Caco-2 (cell line): ENCODE measurements at regions not wholly inside any gene's neighbourhood (a gene's known extent, or its start where the extent isn't known, plus 50 kb on each side); places are given as distances from the start of the nearest gene placed in this dataset.

Experiments used
- BruUV-seq: library from RNA; stranded (reverse); fragments of 400-500 nt; replicated peaks from 2 replicates; lab custom pipeline; 2021; lab: Mats Ljungman, UMichigan
- CTCF ChIA-PET: fragments of 300-600 bp; sonication (Branson Sonifier 250); formaldehyde crosslinking; loops from one replicate; lab custom pipeline; 2022; ENCODE audit warnings: antibody characterized with exemption; lab: Charles Lee
- POLR2A ChIA-PET: fragments of 300-600 bp; sonication (Branson Sonifier 250); formaldehyde crosslinking; loops from one replicate; lab custom pipeline; 2022; ENCODE audit warnings: antibody characterized with exemption; lab: Charles Lee
- DNase-seq, 2 experiments: peaks; one replicate each; pipeline versions ENCODE4 v3.0.0 to v3.0.0-alpha.2; 2020 to 2022
- H3K27me3 ChIP-seq: replicated peaks from 2 replicates; pipeline ENCODE4 v1.6.0; 2011; ENCODE audit warnings: low read length; ENCODE audit not compliant: control insufficient read depth, insufficient read depth
- H3K36me3 ChIP-seq: 2 replicates; pipeline ENCODE4 v1.5.1; 2011; ENCODE audit warnings: low read length; ENCODE audit not compliant: control insufficient read depth, insufficient read depth
- H3K4me1 ChIP-seq: fragments of 250-450 bp; sonication (Bioruptor Pico); 2 replicates; pipeline ENCODE4 v1.5.1; 2020; ENCODE audit warnings: mild to moderate bottlenecking
- H3K4me3 ChIP-seq: 2 replicates; pipeline ENCODE4 v1.5.1; 2011; ENCODE audit warnings: low read depth, mild to moderate bottlenecking, control low read depth, low read length
- H3K9me3 ChIP-seq: fragments of 250-450 bp; sonication (Bioruptor Pico); 2 replicates; pipeline ENCODE4 v1.5.1; 2020; ENCODE audit warnings: mild to moderate bottlenecking, moderate library complexity
- H3K27ac Mint-ChIP-seq: one replicate; pipeline ENCODE4 v1.8.0; 2022; ENCODE audit warnings: mixed read lengths; ENCODE audit not compliant: unreplicated experiment
- H3K27me3 Mint-ChIP-seq: one replicate; pipeline ENCODE4 v1.8.0; 2022; ENCODE audit warnings: mixed read lengths; ENCODE audit not compliant: insufficient read depth, unreplicated experiment
- H3K36me3 Mint-ChIP-seq: one replicate; pipeline ENCODE4 v1.8.0; 2022; ENCODE audit warnings: mild to moderate bottlenecking, mixed read lengths; ENCODE audit not compliant: insufficient read depth, unreplicated experiment
- H3K4me1 Mint-ChIP-seq: one replicate; pipeline ENCODE4 v1.8.0; 2022; ENCODE audit warnings: low read depth, mixed read lengths; ENCODE audit not compliant: unreplicated experiment
- H3K4me3 Mint-ChIP-seq: one replicate; pipeline ENCODE4 v1.8.0; 2022; ENCODE audit warnings: mild to moderate bottlenecking, moderate library complexity, mixed read lengths; ENCODE audit not compliant: unreplicated experiment
- H3K9me3 Mint-ChIP-seq: one replicate; pipeline ENCODE4 v1.8.0; 2022; ENCODE audit warnings: mixed read lengths; ENCODE audit not compliant: unreplicated experiment
- intact Hi-C: fragments of 100-400 bp; cut with micrococcal nuclease; formaldehyde crosslinking; loops from one replicate; pipeline ENCODE4 v1.10.0; 2022; ENCODE audit not compliant: unreplicated experiment
- TF ChIP-seq, protein P1 (sequence below), 2 experiments: fragments of 200-600 bp in 1 of 2; IDR thresholded peaks; 1 replicate in 1 of 2; 2 replicates in 1 of 2; pipeline versions ENCODE4 v1.5.1 to v1.8.0; 2011 to 2022; ENCODE audit warnings: antibody characterized with exemption in 1 of 2, control low read depth in 1 of 2, inconsistent platforms in 1 of 2, low read depth in 1 of 2, low read length in 1 of 2, mild to moderate bottlenecking in 1 of 2, moderate library complexity in 1 of 2; ENCODE audit not compliant: insufficient read depth in 1 of 2, severe bottlenecking in 1 of 2, unreplicated experiment in 1 of 2

GRCh38 chr4:132982151-132982550, 166.9 kb upstream of the PCDH10 start:
- H3K4me1 Mint-ChIP-seq, result no peaks in the 10 kb centered on the region
- no peaks in the 10 kb centered on the region for H3K27me3 Mint-ChIP-seq
- TF ChIP-seq, protein P1, sequence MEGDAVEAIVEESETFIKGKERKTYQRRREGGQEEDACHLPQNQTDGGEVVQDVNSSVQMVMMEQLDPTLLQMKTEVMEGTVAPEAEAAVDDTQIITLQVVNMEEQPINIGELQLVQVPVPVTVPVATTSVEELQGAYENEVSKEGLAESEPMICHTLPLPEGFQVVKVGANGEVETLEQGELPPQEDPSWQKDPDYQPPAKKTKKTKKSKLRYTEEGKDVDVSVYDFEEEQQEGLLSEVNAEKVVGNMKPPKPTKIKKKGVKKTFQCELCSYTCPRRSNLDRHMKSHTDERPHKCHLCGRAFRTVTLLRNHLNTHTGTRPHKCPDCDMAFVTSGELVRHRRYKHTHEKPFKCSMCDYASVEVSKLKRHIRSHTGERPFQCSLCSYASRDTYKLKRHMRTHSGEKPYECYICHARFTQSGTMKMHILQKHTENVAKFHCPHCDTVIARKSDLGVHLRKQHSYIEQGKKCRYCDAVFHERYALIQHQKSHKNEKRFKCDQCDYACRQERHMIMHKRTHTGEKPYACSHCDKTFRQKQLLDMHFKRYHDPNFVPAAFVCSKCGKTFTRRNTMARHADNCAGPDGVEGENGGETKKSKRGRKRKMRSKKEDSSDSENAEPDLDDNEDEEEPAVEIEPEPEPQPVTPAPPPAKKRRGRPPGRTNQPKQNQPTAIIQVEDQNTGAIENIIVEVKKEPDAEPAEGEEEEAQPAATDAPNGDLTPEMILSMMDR (IDR thresholded peaks at IDR 0.05; ENCODE audit: insufficient read depth in 1 of 2, low read depth in 1 of 2, low read length in 1 of 2, severe bottlenecking in 1 of 2, unreplicated experiment in 1 of 2), result no peak
- no peak overlapping the region for H3K4me3 ChIP-seq
- H3K36me3 ChIP-seq, result no peaks in the 10 kb centered on the region
- no peak for DNase-seq
- POLR2A ChIA-PET, result no interaction called here
- H3K4me3 Mint-ChIP-seq, result no peak overlapping the region
- H3K27me3 ChIP-seq, result no peaks in the 10 kb centered on the region
- H3K4me1 ChIP-seq, result no peaks in the 10 kb centered on the region
- H3K27ac Mint-ChIP-seq, result no peak overlapping the region
- H3K9me3 Mint-ChIP-seq, result no peaks in the 10 kb centered on the region
- intact Hi-C loops, result no loop called here
- CTCF ChIA-PET, result no interaction called here
- no peaks in the 10 kb centered on the region for H3K36me3 Mint-ChIP-seq
- H3K9me3 ChIP-seq, result no peaks in the 10 kb centered on the region
- BruUV-seq, result no TSS peak

- H3K27me3 ChIP-seq, result no peaks in the 10 kb centered on the region
- Mint-ChIP-seq H3K4me1 (no peaks in the 10 kb centered on the region), H3K27ac (no peak overlapping the region), H3K36me3 (no peaks in the 10 kb centered on the region), H3K27me3 (no peaks in the 10 kb centered on the region), H3K4me3 (no peak overlapping the region), H3K9me3 (no peaks in the 10 kb centered on the region)
- H3K9me3 ChIP-seq, result no peaks in the 10 kb centered on the region
- no TSS peak for BruUV-seq
- no peaks in the 10 kb centered on the region for H3K36me3 ChIP-seq
- no peak overlapping the region for H3K4me3 ChIP-seq
- POLR2A ChIA-PET, result no interaction called here
- intact Hi-C loops, result no loop called here
- no peaks in the 10 kb centered on the region for H3K4me1 ChIP-seq
- TF ChIP-seq, protein P1 (IDR thresholded peaks at IDR 0.05; ENCODE audit: insufficient read depth in 1 of 2, low read depth in 1 of 2, low read length in 1 of 2, severe bottlenecking in 1 of 2, unreplicated experiment in 1 of 2), result no peak
- DNase-seq, result no peak
- CTCF ChIA-PET, result no interaction called here
Observed at GRCh38 chr4:132991111-132991510, 158.0 kb upstream of the PCDH10 start.

GRCh38 chr4:132992686-132993085, 156.4 kb upstream of the PCDH10 start:
- BruUV-seq, result no TSS peak
- DNase-seq, result no peak
- Mint-ChIP-seq H3K27ac (no peak overlapping the region), H3K27me3 (no peaks in the 10 kb centered on the region), H3K36me3 (no peaks in the 10 kb centered on the region), H3K4me3 (no peak overlapping the region), H3K4me1 (no peaks in the 10 kb centered on the region), H3K9me3 (no peaks in the 10 kb centered on the region)
- ChIA-PET CTCF (no interaction called here), POLR2A (no interaction called here)
- TF ChIP-seq, protein P1 (IDR thresholded peaks at IDR 0.05; ENCODE audit: insufficient read depth in 1 of 2, low read depth in 1 of 2, low read length in 1 of 2, severe bottlenecking in 1 of 2, unreplicated experiment in 1 of 2), result no peak
- no peak overlapping the region for H3K4me3 ChIP-seq
- intact Hi-C loops, result no loop called here
- no peaks in the 10 kb centered on the region for H3K9me3 ChIP-seq
- no peaks in the 10 kb centered on the region for H3K4me1 ChIP-seq
- no peaks in the 10 kb centered on the region for H3K36me3 ChIP-seq
- no peaks in the 10 kb centered on the region for H3K27me3 ChIP-seq
